H7 (cell line): ENCODE measurements at regions not wholly inside any gene's neighbourhood (a gene's known extent, or its start where the extent isn't known, plus 50 kb on each side); places are given as distances from the start of the nearest gene placed in this dataset.
"Not testable (repeated sequence)": the region's sequence is repeated elsewhere in the genome, so short reads cannot be mapped to it uniquely, and the experiment has no call there.

Experiments
- DNase-seq: peaks from one replicate; pipeline ENCODE4 v3.0.0; 2012
- H3K27me3 ChIP-seq: 2 replicates; pipeline ENCODE4 v1.6.0; 2011; ENCODE audit warnings: mild to moderate bottlenecking, low read length; ENCODE audit not compliant: control insufficient read depth, insufficient read depth
- H3K36me3 ChIP-seq: replicated peaks from 2 replicates; pipeline ENCODE4 v1.5.1; 2011; ENCODE audit warnings: low read length; ENCODE audit not compliant: control insufficient read depth, insufficient read depth
- H3K4me3 ChIP-seq: 2 replicates; pipeline ENCODE4 v1.5.1; 2011; ENCODE audit warnings: low read depth, mild to moderate bottlenecking, control low read depth, low read length, moderate library complexity; ENCODE audit not compliant: insufficient read depth

DNA sequence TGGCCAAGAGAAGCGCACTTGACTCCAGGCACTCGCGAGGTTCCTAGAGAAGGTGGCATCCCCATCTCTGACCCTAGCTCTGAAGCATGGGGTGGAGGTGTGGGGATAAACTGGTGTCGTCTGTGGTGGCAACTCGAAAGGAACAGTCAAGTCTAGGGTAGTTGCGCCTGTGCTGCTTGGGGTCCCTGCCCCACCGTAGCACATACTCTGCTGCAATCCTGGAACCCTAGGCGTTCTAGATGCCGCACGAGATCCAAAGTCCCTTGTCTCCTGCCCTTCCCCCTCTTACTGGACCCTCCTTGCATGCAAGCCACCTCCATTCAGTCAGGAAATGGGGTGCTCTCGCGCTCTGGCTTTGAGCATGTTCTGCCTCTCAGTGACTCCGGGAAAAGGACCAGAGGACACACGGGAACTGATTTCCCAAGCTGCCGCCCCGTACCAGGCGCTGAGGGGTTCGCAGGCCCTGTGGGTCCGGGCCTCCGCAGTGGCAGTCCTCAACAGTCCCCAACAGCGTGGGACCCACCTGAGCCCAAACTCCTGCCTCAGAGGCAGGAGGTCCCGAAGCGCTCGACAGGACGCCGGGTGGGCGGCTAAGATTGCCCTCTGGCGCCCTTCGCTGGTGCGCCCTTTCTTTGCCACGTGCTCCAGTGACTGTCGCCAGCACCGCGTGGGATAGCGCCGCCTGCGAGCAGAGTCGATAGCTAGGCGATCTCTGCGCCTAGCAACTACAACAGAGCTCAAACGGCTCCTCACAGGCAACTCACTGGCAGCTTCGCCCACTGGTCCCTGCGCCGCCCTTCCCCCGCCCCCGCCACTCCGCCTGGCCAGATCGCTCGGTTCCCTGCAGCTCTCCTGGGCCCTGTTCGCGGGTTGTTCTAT is 452.0 kb downstream of the REEP3 start:
- H3K36me3 ChIP-seq: no peaks in the 10 kb centered on the region
- peak; percentile 39 for DNase-seq
- H3K27me3 ChIP-seq: no peaks in the 10 kb centered on the region
- H3K4me3 ChIP-seq: no peak overlapping the region

DNA sequence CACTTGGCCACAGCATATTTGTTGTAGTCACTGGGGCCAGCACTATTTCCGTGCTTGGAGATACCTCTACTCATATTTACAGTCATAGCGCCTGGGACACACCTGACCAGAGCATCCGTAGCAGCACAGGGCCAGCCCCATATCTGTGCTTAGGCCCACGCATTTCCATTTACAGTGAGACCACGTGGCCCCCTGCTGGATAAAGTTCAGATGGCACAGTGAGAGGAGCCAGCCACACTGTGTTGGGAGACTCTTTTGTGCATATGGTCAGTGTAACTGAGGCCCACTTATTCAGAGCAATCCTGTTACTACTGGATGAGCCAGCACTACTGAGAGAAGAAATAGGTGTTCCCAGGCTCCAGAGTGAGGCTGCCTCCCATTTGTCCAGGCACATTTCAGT is 455.3 kb downstream of the REEP3 start:
- peak; percentile 60 for DNase-seq
- Histone ChIP-seq H3K4me3 (no peak overlapping the region), H3K27me3 (no peaks in the 10 kb centered on the region), H3K36me3 (no peaks in the 10 kb centered on the region)

DNA sequence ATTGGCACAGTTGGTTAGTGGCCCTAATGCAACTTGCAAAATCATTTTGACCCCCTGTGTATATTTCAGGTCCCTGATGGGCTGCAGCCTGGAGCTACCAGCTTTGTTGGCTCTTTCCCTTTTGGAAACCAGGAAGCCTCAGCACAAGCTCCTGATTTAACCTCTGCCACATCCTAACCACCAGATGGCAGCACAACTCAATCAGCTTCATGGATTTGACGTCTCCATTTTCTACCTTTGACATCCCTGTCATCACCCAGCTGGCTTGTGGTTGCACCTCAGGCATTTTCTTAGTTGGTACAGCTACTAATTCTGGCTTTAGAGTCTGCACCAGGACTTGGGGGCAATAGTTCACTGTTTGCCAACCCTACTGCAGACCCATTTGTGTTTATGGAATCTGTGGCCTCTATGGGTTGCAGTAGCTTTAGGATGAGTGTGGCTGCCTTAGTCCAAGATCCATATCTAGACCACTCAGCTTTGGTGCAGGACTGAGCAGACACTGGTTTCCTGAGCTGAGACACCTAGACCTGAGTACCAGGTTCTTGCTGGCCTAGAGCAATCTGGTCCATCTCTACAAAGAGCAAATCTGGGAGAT is 456.2 kb downstream of the REEP3 start:
- Histone ChIP-seq H3K27me3 (no peaks in the 10 kb centered on the region), H3K4me3 (no peak overlapping the region), H3K36me3 (no peaks in the 10 kb centered on the region)
- DNase-seq: peak; percentile 70

DNA sequence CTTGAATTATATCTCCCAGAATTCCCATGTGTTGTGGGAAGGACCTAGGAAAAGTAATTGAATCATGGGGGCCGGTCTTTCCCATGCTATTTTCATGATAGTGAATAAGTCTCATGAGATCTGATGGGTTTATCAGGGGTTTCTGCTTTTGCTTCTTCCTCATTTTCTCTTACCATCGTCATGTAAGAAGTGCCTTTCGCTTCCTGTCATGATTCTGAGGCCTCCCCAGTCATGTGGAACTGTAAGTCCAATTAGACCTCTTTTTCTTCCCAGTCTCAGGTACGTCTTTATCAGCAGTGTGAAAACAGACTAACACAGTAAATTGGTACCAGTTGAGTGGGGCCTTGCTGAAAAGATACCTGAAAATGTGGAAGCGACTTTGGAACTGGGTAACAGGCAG is 459.7 kb downstream of the REEP3 start:
- not testable (repeated sequence) for H3K36me3 ChIP-seq, H3K4me3 ChIP-seq, DNase-seq, H3K27me3 ChIP-seq

DNA sequence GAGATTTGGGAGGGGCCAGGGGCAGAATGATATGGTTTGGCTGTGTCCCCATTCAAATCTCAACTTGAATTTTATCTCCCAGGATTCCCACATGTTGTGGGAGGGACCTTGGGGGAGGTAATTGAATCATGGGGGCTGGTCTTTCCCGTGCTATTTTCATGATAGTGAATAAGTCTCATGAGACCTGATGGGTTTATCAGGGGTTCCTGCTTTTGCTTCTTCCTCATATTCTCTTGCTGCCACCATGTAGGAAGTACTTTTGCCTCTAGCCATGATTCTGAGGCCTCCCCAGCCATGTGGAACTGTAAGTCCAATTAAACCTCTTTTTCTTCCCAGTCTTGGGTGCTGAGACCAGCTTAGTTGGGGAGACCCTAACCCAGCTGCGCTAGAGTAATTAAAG is 462.9 kb downstream of the REEP3 start:
- not testable (repeated sequence) for H3K27me3 ChIP-seq, H3K36me3 ChIP-seq, H3K4me3 ChIP-seq, DNase-seq

DNA sequence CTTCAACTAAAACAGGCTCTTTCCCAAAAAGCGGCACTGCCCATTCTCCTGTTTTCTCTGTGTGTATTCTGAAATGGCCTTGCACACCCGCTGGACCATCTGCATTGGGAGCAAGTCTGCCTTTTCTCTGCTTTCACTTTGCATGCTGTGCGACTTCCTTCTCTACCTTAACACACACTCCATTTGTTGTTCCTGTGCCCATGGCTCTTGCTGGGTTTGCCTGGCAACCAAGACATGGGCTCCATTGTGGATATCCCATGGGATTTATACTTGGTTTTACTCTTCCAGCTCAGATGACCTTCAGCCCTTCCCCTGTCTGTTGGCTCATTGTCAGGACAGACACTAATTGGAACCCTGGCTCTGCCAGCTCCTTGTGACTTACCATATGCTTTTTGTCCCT is 465.3 kb downstream of the REEP3 start:
- Histone ChIP-seq H3K4me3 (no peak overlapping the region), H3K36me3 (no peaks in the 10 kb centered on the region), H3K27me3 (no peaks in the 10 kb centered on the region)
- DNase-seq: no peak

DNA sequence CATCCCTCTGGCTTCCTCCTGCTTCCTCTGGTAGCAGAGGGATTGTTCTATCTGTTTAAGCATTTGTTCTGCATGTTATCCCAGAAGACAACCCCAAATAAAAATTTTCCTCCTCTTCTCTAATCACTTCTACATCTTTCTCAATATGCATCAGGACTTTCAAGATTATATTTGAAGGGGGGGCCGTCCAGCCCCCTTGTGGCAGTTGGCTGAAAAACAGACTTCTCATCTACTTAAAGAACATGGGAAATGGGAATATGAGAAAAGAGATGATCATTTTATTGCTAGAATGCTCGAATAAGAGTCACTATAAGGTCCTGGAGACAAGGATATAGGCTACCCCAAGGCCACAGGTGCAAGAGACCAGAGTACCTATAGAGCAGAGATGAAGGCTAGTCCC is 466.0 kb downstream of the REEP3 start:
- no peak for DNase-seq
- Histone ChIP-seq H3K27me3 (no peaks in the 10 kb centered on the region), H3K36me3 (no peaks in the 10 kb centered on the region), H3K4me3 (no peak overlapping the region)

DNA sequence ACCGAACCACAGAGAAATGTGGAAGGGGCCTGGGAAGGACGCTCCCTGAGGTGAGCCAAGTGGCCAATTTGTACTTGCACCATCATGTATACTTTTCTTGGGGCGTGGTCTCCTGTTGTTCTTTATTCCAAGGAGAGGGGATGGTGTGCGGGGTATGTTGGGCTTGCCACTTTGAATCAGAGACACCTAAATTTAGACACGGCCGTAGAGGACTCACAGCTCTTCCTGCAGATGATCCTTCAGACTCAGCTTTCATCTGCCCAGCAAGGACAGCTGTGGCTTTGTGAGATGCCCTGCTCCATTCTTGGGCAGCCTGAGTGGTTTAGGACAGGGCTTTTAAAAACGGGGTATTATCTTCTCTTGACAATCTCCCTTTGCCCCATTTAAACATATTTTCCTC is 473.2 kb downstream of the REEP3 start:
- DNase-seq: no peak
- Histone ChIP-seq H3K27me3 (no peaks in the 10 kb centered on the region), H3K36me3 (no peaks in the 10 kb centered on the region), H3K4me3 (no peak overlapping the region)

DNA sequence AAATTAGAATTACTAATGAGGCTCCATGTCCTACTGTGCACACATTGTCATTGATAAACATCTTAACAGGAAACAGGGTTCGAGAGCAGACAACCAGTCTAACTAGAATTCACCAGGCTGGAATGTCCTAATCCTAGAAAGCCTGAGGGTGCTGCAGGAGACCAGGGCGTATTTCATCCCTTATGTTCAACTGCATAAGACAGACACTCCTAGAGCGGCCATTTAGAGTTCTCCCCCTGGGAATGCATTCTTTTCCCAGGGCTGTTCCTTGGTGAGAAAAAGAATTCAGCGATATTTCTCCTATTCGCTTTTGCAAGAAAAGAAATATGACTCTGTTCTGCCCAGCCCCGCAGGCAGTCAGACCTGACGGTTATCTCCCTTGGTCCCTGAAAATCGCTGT is 486.0 kb downstream of the REEP3 start:
- Histone ChIP-seq H3K4me3 (no peak overlapping the region), H3K36me3 (no peaks in the 10 kb centered on the region), H3K27me3 (no peaks in the 10 kb centered on the region)
- no peak for DNase-seq

DNA sequence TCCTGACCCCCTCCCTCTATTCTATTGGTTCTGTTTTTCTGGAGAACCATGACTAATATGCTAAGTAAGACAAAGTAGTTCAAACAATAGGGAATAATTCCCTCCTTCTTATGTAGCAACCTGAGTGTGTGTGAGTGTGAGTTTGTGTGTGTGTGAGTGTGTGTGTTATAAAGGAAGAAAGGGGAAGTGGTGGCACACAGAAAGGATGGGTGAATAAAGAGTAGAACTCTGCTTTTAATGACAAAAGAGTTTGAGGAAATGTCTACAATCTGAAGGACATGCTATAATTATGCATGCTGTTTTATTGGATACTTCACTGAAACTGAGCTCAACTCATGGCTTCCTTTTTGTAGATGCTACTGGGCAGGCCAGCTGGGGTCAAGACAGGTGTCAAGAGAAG is 489.5 kb downstream of the REEP3 start:
- no peak for DNase-seq
- Histone ChIP-seq H3K27me3 (no peaks in the 10 kb centered on the region), H3K4me3 (no peak overlapping the region), H3K36me3 (no peaks in the 10 kb centered on the region)

DNA sequence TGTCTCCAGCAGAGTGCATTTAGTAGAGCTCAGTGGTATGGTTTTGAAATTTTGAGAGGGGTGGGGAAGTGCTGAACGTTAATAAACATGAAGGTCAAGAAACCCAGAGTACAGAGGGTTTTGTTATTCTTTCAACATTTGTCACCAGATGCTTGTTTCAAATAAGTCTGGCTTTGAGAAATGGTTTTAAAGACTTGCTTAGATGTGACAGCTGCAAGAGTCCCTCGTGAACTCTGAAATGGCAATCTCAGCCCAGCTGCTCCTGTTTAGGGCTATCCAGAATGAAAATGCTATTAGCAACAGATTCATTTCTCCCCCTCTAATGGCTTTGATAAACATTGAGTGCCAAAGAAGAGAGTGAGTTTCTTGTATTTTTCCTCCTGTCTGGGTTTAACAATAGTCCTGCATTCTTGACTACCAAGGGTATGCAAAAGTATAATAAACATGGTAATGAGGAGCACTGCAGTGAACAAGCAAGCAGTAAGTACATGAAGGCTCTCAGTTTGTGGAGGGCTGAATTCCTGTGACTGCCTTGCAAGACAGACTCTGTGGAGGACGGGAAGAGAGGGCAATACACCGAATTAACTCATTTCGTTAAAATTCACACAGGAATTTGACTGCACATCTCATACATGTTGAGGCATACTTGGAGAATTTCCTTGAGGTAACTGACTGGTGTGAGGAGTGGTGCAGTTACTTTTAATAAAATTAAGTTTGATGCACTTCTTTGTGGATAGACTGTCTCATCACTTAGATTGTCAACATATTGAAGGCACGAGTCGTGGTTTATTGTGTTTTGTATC is 490.9 kb downstream of the REEP3 start:
- Histone ChIP-seq H3K27me3 (no peaks in the 10 kb centered on the region), H3K4me3 (no peak overlapping the region), H3K36me3 (no peaks in the 10 kb centered on the region)
- no peak for DNase-seq

DNA sequence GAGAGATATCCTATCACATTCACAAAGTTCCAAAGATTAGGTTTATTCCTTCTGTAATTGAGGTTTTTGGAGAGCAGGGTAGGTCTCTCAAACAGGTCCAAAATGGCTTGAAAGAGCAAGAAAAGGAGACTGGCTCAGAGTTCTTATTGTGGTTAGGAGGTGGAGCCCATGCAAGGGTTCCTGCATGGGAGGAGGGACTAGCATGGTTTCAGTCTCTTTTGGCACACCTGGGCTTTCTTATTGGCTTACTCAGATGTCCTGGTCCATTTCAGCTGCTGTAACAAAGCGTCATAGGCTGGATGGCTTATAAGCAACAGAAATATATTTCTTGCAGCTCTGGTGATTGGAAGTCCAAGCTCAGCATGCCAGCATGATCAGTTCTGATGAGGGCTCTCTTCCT is 493.1 kb downstream of the REEP3 start:
- Histone ChIP-seq H3K27me3 (no peaks in the 10 kb centered on the region), H3K4me3 (no peak overlapping the region), H3K36me3 (no peaks in the 10 kb centered on the region)
- no peak for DNase-seq

DNA sequence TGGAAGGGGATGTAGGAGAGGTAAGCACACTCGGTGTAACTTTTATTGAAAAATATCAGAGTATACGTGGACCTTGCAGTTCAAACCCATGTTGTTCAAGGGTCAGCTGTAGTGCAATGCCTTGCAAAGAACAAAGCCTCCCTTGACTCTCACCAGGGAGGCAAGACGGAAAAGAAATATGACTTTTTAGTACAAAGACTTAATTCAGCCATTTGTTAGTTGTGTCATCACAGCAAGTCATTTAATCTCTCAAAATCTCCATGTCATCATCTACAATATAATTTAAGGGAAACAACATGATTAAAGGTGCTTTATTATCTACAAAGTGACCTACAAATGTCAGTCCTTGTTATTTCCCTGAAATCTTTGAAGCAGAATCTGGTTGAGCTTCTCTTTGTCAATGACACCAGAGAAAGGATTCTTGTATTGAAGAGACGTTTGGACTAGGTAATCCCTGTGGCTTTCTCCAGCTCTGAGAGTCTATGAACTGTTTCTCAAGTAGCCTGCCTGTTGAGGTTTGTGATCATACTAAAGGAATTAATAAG is 502.8 kb downstream of the REEP3 start:
- H3K4me3 ChIP-seq: no peak overlapping the region

DNA sequence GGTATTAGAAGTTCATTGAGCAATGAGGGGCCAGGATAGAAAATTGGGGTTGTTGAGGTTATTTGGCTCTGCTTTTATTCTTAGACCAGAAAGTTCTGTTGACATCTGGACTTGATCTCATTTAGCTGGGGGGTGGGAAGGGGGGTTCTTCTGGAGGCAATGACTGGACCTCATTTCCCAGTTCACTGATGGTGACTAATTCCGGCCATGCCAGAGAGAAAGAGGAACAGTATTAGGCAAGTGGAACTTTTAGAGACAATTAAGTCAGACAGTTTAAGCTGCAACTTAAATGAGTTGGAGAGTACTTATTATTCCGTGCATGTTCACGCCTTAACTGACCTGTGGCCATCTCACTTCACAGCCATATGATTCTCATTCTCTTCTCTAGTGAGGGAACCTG is 512.5 kb downstream of the REEP3 start:
- H3K4me3 ChIP-seq: no peak overlapping the region
- H3K27me3 ChIP-seq: no peaks in the 10 kb centered on the region
- no peak for DNase-seq
- no peaks in the 10 kb centered on the region for H3K36me3 ChIP-seq

More for the DNA sequence above, 502.8 kb downstream of the REEP3 start:
- no peaks in the 10 kb centered on the region for H3K27me3 ChIP-seq
- H3K36me3 ChIP-seq: no peaks in the 10 kb centered on the region
- no peak for DNase-seq
